HG03565 (cell line): ENCODE measurements at regions not wholly inside any gene's neighbourhood (a gene's known extent, or its start where the extent isn't known, plus 50 kb on each side); places are given as distances from the start of the nearest gene placed in this dataset.
A peak's percentile ranks its signal among the peaks of the same experiment; 100 is the strongest.

Experiments
- ATAC-seq: cut with Tn5 transposase; IDR thresholded peaks from one replicate; pipeline ENCODE4 v1.9.1; 2021; ENCODE audit warnings: mild to moderate bottlenecking, moderate library complexity; ENCODE audit not compliant: unreplicated experiment

- no peak for ATAC-seq
Measured at GRCh38 chr12:25058012-25058411, 109.1 kb upstream of the BCAT1 start.

- no peak for ATAC-seq
Measured at GRCh38 chr12:25056486-25057130, 107.7 kb upstream of the BCAT1 start.

- ATAC-seq, result no peak
Measured at GRCh38 chr12:25056011-25056410, 107.1 kb upstream of the BCAT1 start.

DNA sequence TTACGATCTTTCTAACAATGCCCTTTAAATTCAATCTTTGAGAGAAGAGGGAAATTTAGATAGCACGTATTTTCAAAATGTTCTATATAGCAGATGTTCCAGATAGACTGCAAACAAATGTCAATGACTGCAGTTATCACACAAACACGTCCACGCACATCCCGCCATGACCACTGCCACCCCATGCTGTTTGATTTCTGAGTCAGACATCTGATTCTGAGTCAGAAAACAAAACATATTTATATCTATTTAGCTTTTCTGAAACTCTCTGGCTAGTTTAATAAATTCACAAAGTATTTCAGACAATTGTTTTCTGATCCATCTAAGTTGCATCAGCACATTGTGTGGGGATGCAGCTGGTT is 105.9 kb upstream of the BCAT1 start:
- no peak for ATAC-seq

DNA sequence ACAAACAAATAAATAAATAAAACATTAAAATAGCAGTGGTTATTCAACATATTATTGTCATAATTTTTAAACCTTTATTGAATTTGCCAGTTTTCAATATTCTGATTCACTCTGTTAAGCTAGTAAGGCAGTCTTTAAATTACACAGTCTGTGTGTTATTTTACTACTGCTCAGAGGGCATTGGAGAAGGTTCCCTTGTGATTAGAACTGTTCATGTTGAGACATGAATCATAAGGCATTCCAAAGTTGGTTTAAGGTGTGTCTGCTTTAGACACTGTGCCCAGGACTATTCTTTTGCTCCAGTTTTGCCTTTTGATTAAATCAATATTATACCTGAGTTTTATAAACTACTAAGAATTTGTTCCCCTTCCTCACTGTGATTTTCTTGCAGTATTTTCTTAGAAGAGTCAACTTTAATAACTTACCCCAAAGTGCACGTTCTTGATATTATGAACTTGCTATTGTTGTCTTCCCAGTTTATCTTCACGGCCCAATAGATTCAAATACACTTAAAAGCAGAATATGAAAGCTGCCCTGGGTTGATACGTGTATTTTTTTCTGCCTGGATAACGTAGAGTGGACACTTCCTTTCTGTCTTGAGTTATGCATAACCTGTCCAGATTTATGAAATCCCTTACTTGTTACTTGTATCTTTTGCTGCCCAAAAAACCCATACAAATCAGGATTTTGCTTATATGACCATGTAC is 105.3 kb upstream of the BCAT1 start:
- no peak for ATAC-seq

DNA sequence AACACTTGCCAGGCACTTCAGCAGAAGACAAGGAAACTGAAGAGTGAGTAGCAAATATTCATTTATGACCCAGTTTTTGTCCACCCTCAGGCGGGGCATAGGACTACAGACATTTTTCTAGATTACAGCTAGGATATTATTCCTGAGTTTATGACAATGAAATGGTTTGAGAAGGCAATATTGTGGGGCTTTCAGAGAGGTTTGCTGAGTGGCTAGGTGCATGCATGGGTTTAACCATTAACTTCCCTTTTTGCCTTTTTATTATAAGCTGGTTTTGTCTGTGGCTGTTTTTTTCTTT is 104.0 kb upstream of the BCAT1 start:
- ATAC-seq, result no peak

DNA sequence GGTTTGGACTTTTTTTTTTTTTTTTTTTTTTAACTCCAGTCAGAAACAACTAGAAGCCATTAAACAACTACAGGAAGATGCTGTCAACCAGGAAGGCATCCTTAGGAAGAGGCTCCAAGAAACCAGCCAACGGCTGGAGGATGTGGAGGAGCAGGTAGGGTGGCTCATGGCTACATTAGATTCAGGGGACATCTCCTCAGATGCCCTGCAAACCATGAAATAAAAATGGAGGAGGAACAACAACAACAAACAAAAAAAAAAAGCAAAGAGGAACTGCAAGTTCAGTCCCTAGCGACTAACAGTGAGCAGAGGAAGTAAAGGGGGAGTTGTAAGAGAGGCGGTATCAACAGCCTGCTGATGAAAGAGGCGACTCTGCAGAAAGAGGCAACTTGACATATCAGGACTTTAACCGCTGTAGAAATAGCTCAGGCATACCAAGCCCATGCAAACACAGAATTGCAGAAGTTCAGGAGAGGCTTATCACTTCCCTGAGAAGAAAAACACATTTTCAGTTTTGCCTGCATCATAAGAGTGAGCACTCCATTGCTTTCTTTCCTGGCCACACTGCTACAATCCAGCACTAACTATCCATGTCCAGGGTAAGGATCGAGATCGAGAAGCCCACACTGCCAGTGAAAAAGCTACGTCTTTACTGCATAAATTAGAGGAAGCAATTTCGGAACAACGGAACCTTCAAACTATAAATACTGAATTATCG is 103.5 kb upstream of the BCAT1 start:
- peak; percentile 66 for ATAC-seq

- ATAC-seq, result peak; percentile 43
Measured at GRCh38 chr12:25051656-25052195, 102.8 kb upstream of the BCAT1 start.

DNA sequence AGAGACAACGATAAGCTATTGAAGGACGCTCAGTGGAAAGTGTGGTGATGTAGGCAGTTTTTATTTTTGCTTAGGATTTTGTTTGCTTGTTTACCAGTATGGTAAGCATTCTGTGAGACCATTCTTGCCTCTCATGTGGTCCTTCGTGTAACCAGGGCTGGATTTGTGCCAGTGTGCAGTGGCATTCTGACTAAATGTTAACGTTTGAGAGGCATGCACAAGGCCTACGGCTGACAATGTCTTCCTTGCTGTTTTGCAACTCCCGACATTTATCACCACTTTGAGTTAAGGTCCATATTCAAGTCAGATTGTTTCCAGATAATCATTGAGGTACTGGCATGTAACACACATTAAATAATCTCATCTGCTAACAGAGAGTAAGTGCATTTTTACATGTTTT is 102.3 kb upstream of the BCAT1 start:
- ATAC-seq, result no peak

- no peak for ATAC-seq
Measured at GRCh38 chr12:25045869-25046268, 97.0 kb upstream of the BCAT1 start.

GRCh38 chr12:25041006-25041741 is 92.3 kb upstream of the BCAT1 start:
- peak; percentile 83 for ATAC-seq

DNA sequence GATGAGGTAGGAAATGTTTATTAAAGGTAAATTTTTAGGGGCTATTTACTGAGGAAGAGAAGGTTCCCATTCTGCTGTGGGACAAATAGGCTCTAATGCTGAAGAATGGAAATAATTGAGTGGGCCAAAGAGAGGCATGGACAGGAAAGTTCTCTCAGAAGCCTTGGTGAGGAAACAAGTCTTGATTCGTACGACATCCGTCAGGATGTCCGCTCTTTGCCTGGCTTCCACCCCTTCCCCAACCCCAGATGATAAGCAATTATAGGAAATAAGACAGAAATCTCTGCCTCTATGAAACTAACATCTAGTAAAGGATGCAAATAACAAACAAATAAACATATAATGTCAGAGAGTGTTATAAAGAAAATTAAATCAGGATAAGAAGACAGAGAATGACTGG is 91.7 kb upstream of the BCAT1 start:
- no peak for ATAC-seq

GRCh38 chr12:25034676-25035075 is 85.8 kb upstream of the BCAT1 start:
- no peak for ATAC-seq

DNA sequence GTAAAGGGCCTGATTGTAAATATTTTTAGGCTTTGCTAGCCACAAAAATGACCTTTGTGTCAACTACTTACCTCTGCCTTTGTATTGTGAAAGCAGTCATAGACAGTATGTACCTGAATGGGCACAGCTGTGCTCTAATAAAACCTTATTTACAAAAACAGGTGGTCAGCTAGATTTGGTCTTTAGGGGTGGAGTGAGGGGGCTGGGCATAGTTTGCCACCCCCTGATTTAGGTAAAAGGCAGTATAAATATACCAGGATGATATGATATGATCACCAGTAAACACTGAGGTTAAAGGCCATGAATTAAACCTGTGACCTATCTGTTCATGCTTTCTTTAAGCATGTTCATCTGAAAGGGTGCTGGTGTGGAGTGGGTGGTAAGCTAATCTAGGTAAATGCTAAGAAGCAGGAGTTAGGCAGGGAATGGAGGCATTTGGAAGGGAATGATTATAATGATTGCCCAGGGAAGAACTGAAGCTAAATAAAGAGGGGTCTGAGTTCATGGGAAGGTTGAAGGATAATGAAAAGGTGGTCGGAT is 77.1 kb upstream of the BCAT1 start:
- no peak for ATAC-seq

GRCh38 chr12:25025260-25025659 is 76.4 kb upstream of the BCAT1 start:
- no peak for ATAC-seq

GRCh38 chr12:25023808-25024207 is 74.9 kb upstream of the BCAT1 start:
- ATAC-seq, result no peak

DNA sequence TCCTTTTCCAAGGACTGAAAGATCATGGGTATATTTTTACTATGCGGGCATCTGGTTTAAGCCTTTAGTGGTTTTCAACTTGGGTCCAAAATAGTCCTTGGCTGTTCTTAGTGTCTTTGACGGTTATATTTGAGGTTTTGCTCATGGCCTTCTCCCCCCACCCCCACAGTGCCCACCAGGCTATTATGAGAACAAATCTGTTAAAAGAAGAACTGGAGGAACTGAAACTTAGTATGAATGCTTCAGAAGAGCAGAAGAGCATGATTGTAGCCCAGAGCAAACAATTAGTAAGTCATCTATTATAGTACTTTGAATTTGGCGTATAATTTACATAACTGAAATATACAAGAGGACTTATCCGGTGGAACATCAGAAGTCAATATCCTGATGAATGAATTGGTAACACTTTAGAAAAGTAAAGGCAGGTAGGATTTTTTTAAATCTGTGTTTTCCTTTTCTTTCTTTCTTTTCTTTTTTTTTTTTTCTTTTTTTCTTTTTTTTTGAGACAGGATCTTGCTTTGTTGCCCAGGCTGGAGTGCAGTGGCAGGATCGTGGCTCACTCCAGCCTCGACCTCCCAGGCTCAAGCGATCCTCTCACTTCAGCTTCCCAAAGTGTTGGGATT is 71.8 kb upstream of the BCAT1 start:
- ATAC-seq, result peak; percentile 91

GRCh38 chr12:25018146-25018545 is 69.2 kb upstream of the BCAT1 start:
- ATAC-seq, result no peak

- ATAC-seq, result no peak
Measured at GRCh38 chr12:25017336-25017735, 68.4 kb upstream of the BCAT1 start.

DNA sequence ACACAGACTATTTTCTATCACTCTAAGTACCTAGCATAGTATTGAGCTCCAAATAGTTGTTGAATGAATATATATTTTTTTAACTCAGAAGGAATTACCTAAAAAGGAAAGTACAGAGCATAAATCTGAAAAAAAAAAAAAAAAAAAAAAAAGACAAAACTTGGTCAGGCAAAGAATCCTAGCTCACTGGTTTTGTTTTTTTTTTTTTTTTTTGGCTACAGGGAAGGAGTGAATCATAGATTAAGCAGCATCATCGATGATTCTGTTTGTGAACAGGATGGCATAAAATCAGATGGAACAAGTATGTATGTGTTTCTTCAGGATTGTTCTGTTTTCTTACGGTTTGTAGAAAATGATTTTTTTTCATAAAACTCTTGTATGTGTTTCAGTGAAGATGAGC is 66.1 kb upstream of the BCAT1 start:
- ATAC-seq, result no peak

DNA sequence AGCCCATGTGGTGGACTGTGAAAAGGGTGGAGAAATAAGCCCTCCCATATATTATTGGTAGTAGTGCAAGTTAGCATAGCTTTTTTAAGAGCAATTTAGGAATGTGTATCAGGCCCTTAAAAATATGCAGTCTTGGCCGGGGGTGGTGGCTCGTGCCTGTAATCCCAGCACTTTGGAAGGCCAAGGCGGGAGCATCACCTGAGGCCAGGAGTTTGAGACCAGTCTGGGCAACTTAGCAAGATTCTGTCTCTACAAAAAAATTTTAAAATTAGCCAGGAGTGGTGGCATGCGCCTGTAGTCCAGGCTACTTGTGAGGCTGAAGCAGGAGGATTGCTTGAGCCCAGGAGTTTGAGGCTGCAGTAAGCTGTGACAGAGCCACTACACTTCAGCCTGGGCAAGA is 64.2 kb upstream of the BCAT1 start:
- no peak for ATAC-seq
